Liver (tissue), 8 donors: ENCODE measurements at regions not wholly inside any gene's neighbourhood (a gene's known extent, or its start where the extent isn't known, plus 50 kb on each side); places are given as distances from the start of the nearest gene placed in this dataset.

Experiments used
- DNase-seq: peaks from one replicate; pipeline ENCODE4 v3.0.0-alpha.2; 2017; ENCODE audit warnings: low spot score
- H3K27ac ChIP-seq, 2 donors: one replicate each; pipeline ENCODE4 v1.7.0; 2013; ENCODE audit warnings: inconsistent platforms in 2 of 2, low read length in 2 of 2, control low read depth in 1 of 2, low read depth in 1 of 2, mild to moderate bottlenecking in 1 of 2
- H3K27me3 ChIP-seq, 4 donors: one replicate each; pipeline versions ENCODE4 v1.6.1 to v1.7.0; 2013; ENCODE audit warnings: low read length in 3 of 4, inconsistent platforms in 1 of 4, mild to moderate bottlenecking in 1 of 4, moderate library complexity in 1 of 4; ENCODE audit not compliant: control insufficient read depth in 4 of 4, insufficient read depth in 4 of 4
- H3K36me3 ChIP-seq, 4 donors: one replicate each; pipeline versions ENCODE4 v1.6.1 to v1.7.0; 2013; ENCODE audit warnings: low read length in 3 of 4, mild to moderate bottlenecking in 3 of 4, low read depth in 1 of 4, moderate library complexity in 1 of 4; ENCODE audit not compliant: control insufficient read depth in 4 of 4, insufficient read depth in 3 of 4
- H3K4me1 ChIP-seq, 4 donors: one replicate each; pipeline versions ENCODE4 v1.6.1 to v1.7.0; 2013; ENCODE audit warnings: low read length in 3 of 4, mild to moderate bottlenecking in 3 of 4, moderate library complexity in 1 of 4; ENCODE audit not compliant: control insufficient read depth in 4 of 4, insufficient read depth in 4 of 4
- H3K4me3 ChIP-seq, 3 donors: one replicate each; pipeline versions ENCODE4 v1.6.1 to v1.7.0; 2013; ENCODE audit warnings: low read length in 3 of 3, control low read depth in 1 of 3, low read depth in 1 of 3, mild to moderate bottlenecking in 1 of 3
- H3K9ac ChIP-seq, 2 donors: one replicate each; pipeline ENCODE4 v1.7.0; 2013; ENCODE audit warnings: low read length in 2 of 2, mild to moderate bottlenecking in 2 of 2, moderate library complexity in 2 of 2, control low read depth in 1 of 2, low read depth in 1 of 2
- H3K9me3 ChIP-seq, 4 donors: one replicate each; pipeline versions ENCODE4 v1.6.1 to v1.7.0; 2013; ENCODE audit warnings: low read length in 3 of 4; ENCODE audit not compliant: control insufficient read depth in 4 of 4
- EGR1 ChIP-seq, 2 donors: IDR thresholded peaks; 2 replicates each; pipeline ENCODE4 v1.6.1; 2016 to 2018; ENCODE audit warnings: antibody characterized with exemption in 2 of 2, low read depth in 2 of 2
- FOXA1 ChIP-seq: IDR thresholded peaks from 2 replicates; pipeline ENCODE4 v1.6.1; 2016; ENCODE audit warnings: antibody characterized with exemption
- GABPA ChIP-seq, 2 donors: IDR thresholded peaks in 1 of 2; conservative IDR thresholded peaks in 1 of 2; 2 replicates each; pipeline ENCODE4 v1.6.1; 2016; ENCODE audit warnings: antibody characterized with exemption in 2 of 2, mild to moderate bottlenecking in 1 of 2, moderate library complexity in 1 of 2
- HNF4A ChIP-seq, 2 donors: conservative IDR thresholded peaks; 2 replicates each; pipeline ENCODE4 v1.6.1; 2016; ENCODE audit warnings: antibody characterized with exemption in 2 of 2, mild to moderate bottlenecking in 2 of 2
- HNF4G ChIP-seq: IDR thresholded peaks from 2 replicates; pipeline ENCODE4 v1.6.1; 2016; ENCODE audit warnings: antibody characterized with exemption
- JUND ChIP-seq, 2 donors: IDR thresholded peaks; 2 replicates each; pipeline ENCODE4 v1.6.1; 2016; ENCODE audit warnings: antibody characterized with exemption in 2 of 2
- NR2F2 ChIP-seq: IDR thresholded peaks from 2 replicates; pipeline ENCODE4 v1.6.1; 2016; ENCODE audit warnings: antibody characterized with exemption
- RAD21 ChIP-seq, 2 donors: IDR thresholded peaks; 2 replicates each; pipeline ENCODE4 v1.6.1; 2016; ENCODE audit warnings: antibody characterized with exemption in 2 of 2, mild to moderate bottlenecking in 2 of 2
- REST ChIP-seq: IDR thresholded peaks from 2 replicates; pipeline ENCODE4 v1.6.1; 2016; ENCODE audit warnings: antibody characterized with exemption, mild to moderate bottlenecking
- RXRA ChIP-seq, 2 donors: IDR thresholded peaks; 2 replicates each; pipeline ENCODE4 v1.6.1; 2017 to 2018; ENCODE audit warnings: antibody characterized with exemption in 2 of 2, mild to moderate bottlenecking in 1 of 2
- SP1 ChIP-seq: IDR thresholded peaks from 2 replicates; pipeline ENCODE4 v1.6.1; 2018; ENCODE audit warnings: antibody characterized with exemption, mild to moderate bottlenecking
- TAF1 ChIP-seq: conservative IDR thresholded peaks from 2 replicates; pipeline ENCODE4 v1.6.1; 2016; ENCODE audit warnings: antibody characterized with exemption, mild to moderate bottlenecking
- YY1 ChIP-seq: IDR thresholded peaks from 2 replicates; pipeline ENCODE4 v1.6.1; 2016; ENCODE audit warnings: antibody characterized with exemption, mild to moderate bottlenecking
- WGBS: extraction: QIAGEN DNeasy Blood & Tissue Kit; methylation state at CpG from one replicate; pipeline ENCODE4 v1.1.7; 2013; 5-methylcytosine and 5-hydroxymethylcytosine counted together
- TF ChIP-seq, protein P1 (sequence below): IDR thresholded peaks from 2 replicates; pipeline ENCODE4 v1.6.1; 2016; ENCODE audit warnings: antibody characterized with exemption
- TF ChIP-seq, protein P2 (sequence below): fragments of 150-350 bp; IDR thresholded peaks from 2 replicates; pipeline ENCODE4 v1.5.1; 2017; ENCODE audit warnings: improper control_type of control experiment, low read depth, low read length; ENCODE audit not compliant: missing input control
- TF ChIP-seq, protein P3 (sequence below): IDR thresholded peaks from 2 replicates; pipeline ENCODE4 v1.6.1; 2016; ENCODE audit warnings: antibody characterized with exemption
- donor health status: healthy.
- donor health status: healthy.
- donor health status: healthy.
- donor health status: healthy.
- donor health status: healthy.

GRCh38 chr14:43123544-43123943 is 1383.5 kb downstream of the FSCB start:
- no peaks in the 10 kb centered on the region for H3K36me3 ChIP-seq
- H3K27ac ChIP-seq, result no peak overlapping the region
- TF ChIP-seq JUND (IDR thresholded peaks at IDR 0.05) (no peak), GABPA (IDR thresholded peaks at IDR 0.05 in 1 of 2, conservative IDR thresholded peaks at IDR 0.05 in 1 of 2) (no peak), SP1 (no peak), TAF1 (no peak), HNF4G (no peak), EGR1 (IDR thresholded peaks at IDR 0.05; ENCODE audit: low read depth in 2 of 2) (no peak), HNF4A (conservative IDR thresholded peaks at IDR 0.05) (no peak), NR2F2 (no peak), YY1 (no peak)
- TF ChIP-seq, protein P1, sequence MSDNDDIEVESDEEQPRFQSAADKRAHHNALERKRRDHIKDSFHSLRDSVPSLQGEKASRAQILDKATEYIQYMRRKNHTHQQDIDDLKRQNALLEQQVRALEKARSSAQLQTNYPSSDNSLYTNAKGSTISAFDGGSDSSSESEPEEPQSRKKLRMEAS, result no peak
- TF ChIP-seq, protein P2, sequence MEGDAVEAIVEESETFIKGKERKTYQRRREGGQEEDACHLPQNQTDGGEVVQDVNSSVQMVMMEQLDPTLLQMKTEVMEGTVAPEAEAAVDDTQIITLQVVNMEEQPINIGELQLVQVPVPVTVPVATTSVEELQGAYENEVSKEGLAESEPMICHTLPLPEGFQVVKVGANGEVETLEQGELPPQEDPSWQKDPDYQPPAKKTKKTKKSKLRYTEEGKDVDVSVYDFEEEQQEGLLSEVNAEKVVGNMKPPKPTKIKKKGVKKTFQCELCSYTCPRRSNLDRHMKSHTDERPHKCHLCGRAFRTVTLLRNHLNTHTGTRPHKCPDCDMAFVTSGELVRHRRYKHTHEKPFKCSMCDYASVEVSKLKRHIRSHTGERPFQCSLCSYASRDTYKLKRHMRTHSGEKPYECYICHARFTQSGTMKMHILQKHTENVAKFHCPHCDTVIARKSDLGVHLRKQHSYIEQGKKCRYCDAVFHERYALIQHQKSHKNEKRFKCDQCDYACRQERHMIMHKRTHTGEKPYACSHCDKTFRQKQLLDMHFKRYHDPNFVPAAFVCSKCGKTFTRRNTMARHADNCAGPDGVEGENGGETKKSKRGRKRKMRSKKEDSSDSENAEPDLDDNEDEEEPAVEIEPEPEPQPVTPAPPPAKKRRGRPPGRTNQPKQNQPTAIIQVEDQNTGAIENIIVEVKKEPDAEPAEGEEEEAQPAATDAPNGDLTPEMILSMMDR, result no peak
- TF ChIP-seq, protein P3, sequence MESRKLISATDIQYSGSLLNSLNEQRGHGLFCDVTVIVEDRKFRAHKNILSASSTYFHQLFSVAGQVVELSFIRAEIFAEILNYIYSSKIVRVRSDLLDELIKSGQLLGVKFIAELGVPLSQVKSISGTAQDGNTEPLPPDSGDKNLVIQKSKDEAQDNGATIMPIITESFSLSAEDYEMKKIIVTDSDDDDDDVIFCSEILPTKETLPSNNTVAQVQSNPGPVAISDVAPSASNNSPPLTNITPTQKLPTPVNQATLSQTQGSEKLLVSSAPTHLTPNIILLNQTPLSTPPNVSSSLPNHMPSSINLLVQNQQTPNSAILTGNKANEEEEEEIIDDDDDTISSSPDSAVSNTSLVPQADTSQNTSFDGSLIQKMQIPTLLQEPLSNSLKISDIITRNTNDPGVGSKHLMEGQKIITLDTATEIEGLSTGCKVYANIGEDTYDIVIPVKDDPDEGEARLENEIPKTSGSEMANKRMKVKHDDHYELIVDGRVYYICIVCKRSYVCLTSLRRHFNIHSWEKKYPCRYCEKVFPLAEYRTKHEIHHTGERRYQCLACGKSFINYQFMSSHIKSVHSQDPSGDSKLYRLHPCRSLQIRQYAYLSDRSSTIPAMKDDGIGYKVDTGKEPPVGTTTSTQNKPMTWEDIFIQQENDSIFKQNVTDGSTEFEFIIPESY, result no peak
- no peaks in the 10 kb centered on the region for H3K27me3 ChIP-seq
- peaks cover 0 to 2% (median under 1%) of the 10 kb centered on the region in 4 donors for H3K9me3 ChIP-seq
- no peak overlapping the region for H3K4me3 ChIP-seq
- no peaks in the 10 kb centered on the region for H3K4me1 ChIP-seq
- DNase-seq, result no peak
- no peak overlapping the region for H3K9ac ChIP-seq

DNA sequence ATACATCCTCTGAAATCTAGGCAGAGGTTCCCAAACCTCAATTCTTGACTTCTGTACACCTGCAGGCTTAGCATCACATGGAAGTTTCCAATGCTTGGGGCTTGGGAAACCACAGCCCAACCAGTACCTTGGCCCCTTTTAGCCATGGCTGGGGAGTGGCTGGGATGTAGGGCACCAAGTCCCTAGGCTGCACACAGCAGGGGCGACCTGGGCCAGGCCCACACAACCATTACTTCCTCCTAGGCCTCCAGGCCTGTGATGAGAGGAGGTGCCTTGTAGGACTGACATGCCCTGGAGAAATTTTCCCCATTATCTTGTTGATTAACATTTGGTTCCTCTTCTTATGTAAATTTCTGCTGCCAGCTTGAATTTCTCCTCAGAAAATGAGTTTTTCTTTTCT is 1387.4 kb downstream of the FSCB start:
- Histone ChIP-seq H3K36me3 (no peaks in the 10 kb centered on the region), H3K4me3 (no peak overlapping the region), H3K4me1 (no peaks in the 10 kb centered on the region), H3K27me3 (no peaks in the 10 kb centered on the region), H3K9ac (no peak overlapping the region), H3K27ac (no peak overlapping the region), H3K9me3 (peaks cover 0 to 2% (median under 1%) of the 10 kb centered on the region in 4 donors)
- no peak for DNase-seq
- 46% methylated on average over 1 of the region's 1 CpG for WGBS
- TF ChIP-seq RAD21 (IDR thresholded peaks at IDR 0.05) (no peak), REST (no peak), FOXA1 (no peak), RXRA (IDR thresholded peaks at IDR 0.05) (no peak), NR2F2 (no peak)
- TF ChIP-seq, protein P2, result no peak
- TF ChIP-seq, protein P1, result no peak
- TF ChIP-seq, protein P3, result no peak
